Loucy (cell line): ENCODE measurements at regions not wholly inside any gene's neighbourhood (a gene's known extent, or its start where the extent isn't known, plus 50 kb on each side); places are given as distances from the start of the nearest gene placed in this dataset.
"Not testable (repeated sequence)": the region's sequence is repeated elsewhere in the genome, so short reads cannot be mapped to it uniquely, and the experiment has no call there.

Experiments
- CTCF ChIP-seq: fragments of 200-600 bp; sonication (generic); conservative IDR thresholded peaks from 2 replicates; pipeline ENCODE4 v1.5.1; 2014; ENCODE audit warnings: mild to moderate bottlenecking, antibody characterized with exemption, low read length
- EZH2phosphoT487 ChIP-seq: fragments of 200-600 bp; IDR thresholded peaks from 2 replicates; pipeline ENCODE4 v1.6.1; 2018; ENCODE audit warnings: antibody characterized with exemption, mild to moderate bottlenecking, moderate library complexity, borderline replicate concordance

GRCh38 chr4:49323573-49323940, 337.5 kb downstream of the CWH43 start:
- not testable (repeated sequence) for TF ChIP-seq CTCF, EZH2phosphoT487
